GM21515 (cell line): ENCODE measurements at regions not wholly inside any gene's neighbourhood (a gene's known extent, or its start where the extent isn't known, plus 50 kb on each side); places are given as distances from the start of the nearest gene placed in this dataset.

ENCODE experiments used
- ATAC-seq: cut with Tn5 transposase; IDR thresholded peaks from one replicate; pipeline ENCODE4 v1.9.1; 2021; ENCODE audit not compliant: unreplicated experiment

DNA sequence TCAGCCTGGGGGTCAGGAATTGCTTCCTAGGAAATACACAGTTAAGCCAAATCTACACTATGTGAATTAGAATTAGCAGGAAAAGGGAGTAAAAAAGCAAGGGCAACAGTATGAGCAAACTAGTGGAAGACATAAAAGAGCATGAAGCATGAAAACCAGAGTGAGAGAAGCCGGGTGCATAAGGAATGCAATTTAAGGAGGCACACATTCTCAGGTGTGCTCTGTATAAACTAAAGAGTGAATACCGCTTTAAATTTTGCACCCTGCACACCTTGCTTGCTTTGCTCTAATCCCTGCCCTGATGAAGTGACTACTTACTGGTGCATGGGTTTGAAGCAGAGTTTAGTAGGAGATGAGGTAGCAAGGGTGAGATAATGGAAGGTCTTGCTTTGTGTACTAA, 65.7 kb upstream of the EPHA4 start:
- ATAC-seq = no peak

DNA sequence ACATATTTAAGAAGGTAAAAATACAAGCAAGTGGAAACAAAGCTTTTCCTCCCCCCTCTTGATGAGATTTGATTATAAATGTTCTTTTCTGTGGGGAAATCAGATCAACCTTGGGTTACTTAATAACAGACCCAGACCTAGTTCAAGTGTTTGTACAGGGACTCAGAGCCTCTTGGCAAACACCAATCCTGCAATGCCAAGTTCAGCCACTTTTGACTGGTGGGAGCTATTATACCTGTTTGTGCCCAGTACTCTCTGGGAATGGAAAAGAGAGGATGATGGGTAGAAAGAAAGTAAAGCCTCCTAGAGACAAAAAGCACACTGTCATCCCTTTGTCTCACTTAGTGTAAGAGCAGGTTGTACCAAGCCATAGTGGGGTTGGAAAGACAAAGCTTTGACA, 63.8 kb upstream of the EPHA4 start:
- no peak for ATAC-seq

DNA sequence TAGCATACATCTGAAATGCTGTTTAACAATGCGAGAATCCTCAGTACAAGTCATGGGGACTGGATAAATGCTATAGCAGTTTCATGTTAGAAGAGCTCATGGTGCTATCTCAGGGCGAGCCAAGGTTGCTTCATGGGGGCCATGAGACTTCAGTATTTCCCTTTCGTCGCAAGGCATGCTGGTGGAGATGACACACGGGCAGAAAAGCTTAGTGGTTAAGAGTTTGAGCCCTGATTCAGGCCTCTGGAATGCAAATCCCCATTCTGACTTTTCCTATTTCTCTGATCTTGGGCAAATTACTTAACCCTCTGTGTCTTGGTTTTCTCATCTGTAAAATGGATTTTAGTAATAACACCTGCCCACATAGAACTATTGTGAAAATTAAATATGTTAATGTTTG, 57.4 kb upstream of the EPHA4 start:
- ATAC-seq = no peak

DNA sequence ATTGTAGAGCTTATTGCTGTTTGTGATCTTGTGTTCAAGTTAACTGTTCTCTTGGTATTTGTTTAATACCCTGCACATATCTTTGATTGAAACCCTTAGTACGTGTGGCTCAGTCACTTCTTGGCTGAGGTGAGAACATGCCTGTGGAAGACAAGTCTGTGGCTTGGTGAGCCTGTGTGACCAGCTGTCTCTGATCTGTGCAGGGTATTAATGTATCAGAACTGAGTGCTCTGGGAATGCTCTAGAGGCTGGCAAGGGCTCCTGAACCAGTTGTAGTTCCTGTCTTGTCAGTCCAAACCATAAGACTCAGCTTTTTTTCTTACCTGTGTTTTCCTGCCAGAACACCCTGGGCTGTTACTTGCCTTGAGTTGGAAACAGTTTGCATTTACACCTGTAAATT, 52.4 kb upstream of the EPHA4 start:
- no peak for ATAC-seq
